ENCODE measurements at regions not wholly inside any gene's neighbourhood (a gene's known extent, or its start where the extent isn't known, plus 50 kb on each side); places are given as distances from the start of the nearest gene placed in this dataset.

DNA sequence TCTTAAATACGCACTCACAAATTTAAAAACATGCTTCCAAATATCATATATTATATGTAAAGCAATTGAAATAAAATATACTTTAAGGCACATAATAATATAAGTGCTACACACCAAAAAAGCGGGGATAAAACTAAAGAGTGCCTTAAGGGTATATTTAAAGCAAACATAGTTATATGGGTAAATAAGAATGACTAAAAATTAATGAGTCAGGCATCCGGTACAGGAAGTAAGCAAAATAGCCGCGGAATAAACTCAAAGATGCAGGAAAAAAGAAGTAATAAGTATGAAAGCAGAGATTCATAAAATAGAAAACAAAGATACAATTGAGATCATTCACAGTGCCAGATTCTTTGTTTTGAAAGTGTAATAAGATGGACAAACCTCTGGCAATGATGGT, 503.5 kb upstream of the SOX11 start (continued):
- TF ChIP-seq CUX1 (IDR thresholded peaks at IDR 0.05; ENCODE audit: insufficient replicate concordance, low read depth, low read length) (no peak), RBBP5 (conservative IDR thresholded peaks at IDR 0.05) (no peak), SMARCA5 (IDR thresholded peaks at IDR 0.05) (no peak), ESRRA (IDR thresholded peaks at IDR 0.05; ENCODE audit: low read length) (no peak), MAX (IDR thresholded peaks at IDR 0.05; ENCODE audit: low read depth, low read length) (no peak), YBX1 (IDR thresholded peaks at IDR 0.05) (no peak), BCL11A (IDR thresholded peaks at IDR 0.05; ENCODE audit: low read depth, low read length) (no peak)
- TF ChIP-seq, protein P1, sequence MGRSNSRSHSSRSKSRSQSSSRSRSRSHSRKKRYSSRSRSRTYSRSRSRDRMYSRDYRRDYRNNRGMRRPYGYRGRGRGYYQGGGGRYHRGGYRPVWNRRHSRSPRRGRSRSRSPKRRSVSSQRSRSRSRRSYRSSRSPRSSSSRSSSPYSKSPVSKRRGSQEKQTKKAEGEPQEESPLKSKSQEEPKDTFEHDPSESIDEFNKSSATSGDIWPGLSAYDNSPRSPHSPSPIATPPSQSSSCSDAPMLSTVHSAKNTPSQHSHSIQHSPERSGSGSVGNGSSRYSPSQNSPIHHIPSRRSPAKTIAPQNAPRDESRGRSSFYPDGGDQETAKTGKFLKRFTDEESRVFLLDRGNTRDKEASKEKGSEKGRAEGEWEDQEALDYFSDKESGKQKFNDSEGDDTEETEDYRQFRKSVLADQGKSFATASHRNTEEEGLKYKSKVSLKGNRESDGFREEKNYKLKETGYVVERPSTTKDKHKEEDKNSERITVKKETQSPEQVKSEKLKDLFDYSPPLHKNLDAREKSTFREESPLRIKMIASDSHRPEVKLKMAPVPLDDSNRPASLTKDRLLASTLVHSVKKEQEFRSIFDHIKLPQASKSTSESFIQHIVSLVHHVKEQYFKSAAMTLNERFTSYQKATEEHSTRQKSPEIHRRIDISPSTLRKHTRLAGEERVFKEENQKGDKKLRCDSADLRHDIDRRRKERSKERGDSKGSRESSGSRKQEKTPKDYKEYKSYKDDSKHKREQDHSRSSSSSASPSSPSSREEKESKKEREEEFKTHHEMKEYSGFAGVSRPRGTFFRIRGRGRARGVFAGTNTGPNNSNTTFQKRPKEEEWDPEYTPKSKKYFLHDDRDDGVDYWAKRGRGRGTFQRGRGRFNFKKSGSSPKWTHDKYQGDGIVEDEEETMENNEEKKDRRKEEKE (IDR thresholded peaks at IDR 0.05) = no peak

All from GM12878 (cell line).